MM.1S (cell line): ENCODE measurements at regions not wholly inside any gene's neighbourhood (a gene's known extent, or its start where the extent isn't known, plus 50 kb on each side); places are given as distances from the start of the nearest gene placed in this dataset.
"Not testable (repeated sequence)": the region's sequence is repeated elsewhere in the genome, so short reads cannot be mapped to it uniquely, and the experiment has no call there.

ENCODE experiments used
- DNase-seq: peaks from one replicate; pipeline ENCODE4 v3.0.0-alpha.2; 2015
- H2AFZ ChIP-seq: fragments of 300-600 bp; sonication (generic); 2 replicates; pipeline ENCODE4 v1.6.0; 2016; ENCODE audit warnings: antibody characterized with exemption, low read length
- H3F3A ChIP-seq: fragments of 300-600 bp; sonication (generic); 2 replicates; pipeline ENCODE4 v1.6.1; 2016; ENCODE audit warnings: mild to moderate bottlenecking, antibody characterized with exemption, low read length, moderate library complexity, mixed read lengths; ENCODE audit not compliant: insufficient read depth
- H3K27ac ChIP-seq: fragments of 300-600 bp; sonication (generic); 2 replicates; pipeline ENCODE4 v1.5.1; 2016; ENCODE audit warnings: mild to moderate bottlenecking, low read length
- H3K27me3 ChIP-seq: fragments of 300-600 bp; sonication (generic); replicated peaks from 2 replicates; pipeline ENCODE4 v1.6.0; 2016; ENCODE audit warnings: low read length; ENCODE audit not compliant: insufficient read depth
- H3K36me3 ChIP-seq: fragments of 300-600 bp; sonication (generic); replicated peaks from 2 replicates; pipeline ENCODE4 v1.6.1; 2016; ENCODE audit warnings: mild to moderate bottlenecking, low read length, mixed read lengths; ENCODE audit not compliant: insufficient read depth
- H3K4me1 ChIP-seq: fragments of 300-600 bp; sonication (generic); 2 replicates; pipeline ENCODE4 v1.6.1; 2016; ENCODE audit warnings: low read length, mixed read lengths
- H3K4me2 ChIP-seq: fragments of 300-600 bp; sonication (generic); 2 replicates; pipeline ENCODE4 v1.6.0; 2016; ENCODE audit warnings: low read depth, low read length
- H3K4me3 ChIP-seq: fragments of 300-600 bp; sonication (generic); 2 replicates; pipeline ENCODE4 v1.5.1; 2016; ENCODE audit warnings: low read length, mixed read lengths
- H3K79me2 ChIP-seq: fragments of 300-600 bp; sonication (generic); 2 replicates; pipeline ENCODE4 v1.6.1; 2016; ENCODE audit warnings: mixed run types, low read length, mixed read lengths
- H3K9ac ChIP-seq: fragments of 300-600 bp; sonication (generic); 2 replicates; pipeline ENCODE4 v1.6.1; 2016; ENCODE audit warnings: low read length, mixed read lengths
- H3K9me2 ChIP-seq: fragments of 300-600 bp; sonication (generic); replicated peaks from 2 replicates; pipeline ENCODE4 v1.6.1; 2016; ENCODE audit warnings: mild to moderate bottlenecking, low read length, mixed read lengths; ENCODE audit not compliant: insufficient read depth
- H3K9me3 ChIP-seq: fragments of 300-600 bp; sonication (generic); replicated peaks from 2 replicates; pipeline ENCODE4 v1.6.1; 2016; ENCODE audit warnings: mild to moderate bottlenecking, low read length, mixed read lengths; ENCODE audit not compliant: insufficient read depth
- H4K20me1 ChIP-seq: fragments of 300-600 bp; sonication (generic); 2 replicates; pipeline ENCODE4 v1.6.1; 2016; ENCODE audit warnings: mild to moderate bottlenecking, low read length, moderate library complexity, mixed read lengths; ENCODE audit not compliant: insufficient read depth
- CTCF ChIP-seq: fragments of 300-600 bp; sonication (generic); IDR thresholded peaks from 2 replicates; pipeline ENCODE4 v1.5.1; 2016; ENCODE audit warnings: antibody characterized with exemption, low read length, mixed read lengths
- EZH2 ChIP-seq: fragments of 300-600 bp; sonication (generic); optimal IDR thresholded peaks from 2 replicates; pipeline ENCODE3; 2017; ENCODE audit warnings: low read depth, mild to moderate bottlenecking, antibody characterized with exemption, low read length, mixed read lengths
- EZH2phosphoT487 ChIP-seq: fragments of 300-600 bp; sonication (generic); IDR thresholded peaks from 2 replicates; pipeline ENCODE4 v1.6.1; 2018; ENCODE audit warnings: antibody characterized with exemption, low read length

- H3K27me3 ChIP-seq = no peaks in the 10 kb centered on the region
- no peaks in the 10 kb centered on the region for H4K20me1 ChIP-seq
- DNase-seq = no peak
Measured at GRCh38 chr1:98515744-98516143, 145.8 kb upstream of the SNX7 start.

GRCh38 chr1:98512216-98512615 is 149.3 kb upstream of the SNX7 start:
- not testable (repeated sequence) for H3K36me3 ChIP-seq, H3K79me2 ChIP-seq, H3K27me3 ChIP-seq, H4K20me1 ChIP-seq, H3K4me1 ChIP-seq, H3K4me3 ChIP-seq, H3F3A ChIP-seq, H3K4me2 ChIP-seq, H3K9me2 ChIP-seq, H3K27ac ChIP-seq, H3K9me3 ChIP-seq, H2AFZ ChIP-seq, DNase-seq, H3K9ac ChIP-seq

More at GRCh38 chr1:98515744-98516143, 145.8 kb upstream of the SNX7 start:
- Histone ChIP-seq H3F3A (no peaks in the 10 kb centered on the region), H3K9ac (no peak overlapping the region), H3K9me3 (no peaks in the 10 kb centered on the region), H3K36me3 (no peaks in the 10 kb centered on the region), H3K79me2 (no peaks in the 10 kb centered on the region), H3K4me3 (no peak overlapping the region), H3K4me1 (no peaks in the 10 kb centered on the region), H3K9me2 (no peaks in the 10 kb centered on the region), H3K27ac (no peak overlapping the region), H3K4me2 (no peak overlapping the region), H2AFZ (no peak overlapping the region)
- TF ChIP-seq EZH2phosphoT487 (no peak), CTCF (no peak), EZH2 (no peak)

GRCh38 chr1:98503771-98504170 is 157.8 kb upstream of the SNX7 start:
- H3K9me3 ChIP-seq = no peaks in the 10 kb centered on the region
- H3K9me2 ChIP-seq = no peaks in the 10 kb centered on the region
- H2AFZ ChIP-seq = no peak overlapping the region
- no peaks in the 10 kb centered on the region for H3K4me1 ChIP-seq
- H3K27me3 ChIP-seq = no peaks in the 10 kb centered on the region
- H3K4me2 ChIP-seq = no peak overlapping the region
- H4K20me1 ChIP-seq = no peaks in the 10 kb centered on the region
- no peaks in the 10 kb centered on the region for H3F3A ChIP-seq
- TF ChIP-seq CTCF = no peak
- no peak for TF ChIP-seq EZH2
- no peak for TF ChIP-seq EZH2phosphoT487
- H3K36me3 ChIP-seq = no peaks in the 10 kb centered on the region
- no peak for DNase-seq
- no peak overlapping the region for H3K4me3 ChIP-seq
- no peaks in the 10 kb centered on the region for H3K79me2 ChIP-seq
- H3K27ac ChIP-seq = no peak overlapping the region
- no peak overlapping the region for H3K9ac ChIP-seq

GRCh38 chr1:98502937-98503336 is 158.6 kb upstream of the SNX7 start:
- TF ChIP-seq CTCF (no peak), EZH2phosphoT487 (no peak), EZH2 (no peak)
- Histone ChIP-seq H4K20me1 (no peaks in the 10 kb centered on the region), H3K4me2 (no peak overlapping the region)

More at GRCh38 chr1:98502937-98503336, 158.6 kb upstream of the SNX7 start:
- no peaks in the 10 kb centered on the region for H3K27me3 ChIP-seq
- H3K9me3 ChIP-seq = no peaks in the 10 kb centered on the region
- H3K4me1 ChIP-seq = no peaks in the 10 kb centered on the region
- H3K36me3 ChIP-seq = no peaks in the 10 kb centered on the region
- H3K27ac ChIP-seq = no peak overlapping the region
- no peaks in the 10 kb centered on the region for H3K9me2 ChIP-seq
- H3F3A ChIP-seq = no peaks in the 10 kb centered on the region
- H3K4me3 ChIP-seq = no peak overlapping the region
- no peaks in the 10 kb centered on the region for H3K79me2 ChIP-seq
- no peak overlapping the region for H3K9ac ChIP-seq
- DNase-seq = no peak
- H2AFZ ChIP-seq = no peak overlapping the region
